GM23338 (cell line): ENCODE measurements at regions not wholly inside any gene's neighbourhood (a gene's known extent, or its start where the extent isn't known, plus 50 kb on each side); places are given as distances from the start of the nearest gene placed in this dataset.

ENCODE experiments used
- ATAC-seq: fragments of 200-7000 bp; cut with Tn5 transposase; 3 replicates; pipeline ENCODE4 v1.9.1; 2020
- DNase-seq: peaks from one replicate; pipeline ENCODE4 v3.0.0-alpha.2; 2015; ENCODE audit warnings: low spot score
- H2AFZ ChIP-seq: fragments of 200-600 bp; sonication (generic); 2 replicates; pipeline ENCODE4 v1.8.0; 2016; ENCODE audit warnings: antibody characterized with exemption, mild to moderate bottlenecking, moderate library complexity
- H3F3A ChIP-seq: fragments of 200-600 bp; sonication (generic); replicated peaks from 2 replicates; pipeline ENCODE4 v1.8.0; 2017; ENCODE audit warnings: antibody characterized with exemption, mixed run types, low read depth
- H3K27ac ChIP-seq: fragments of 200-600 bp; sonication (generic); 2 replicates; pipeline ENCODE4 v1.6.1; 2016; ENCODE audit warnings: low read depth
- H3K27me3 ChIP-seq: fragments of 200-600 bp; sonication (generic); 2 replicates; pipeline ENCODE4 v1.8.0; 2016; ENCODE audit warnings: mild to moderate bottlenecking, mixed run types, moderate library complexity; ENCODE audit not compliant: insufficient read depth
- H3K36me3 ChIP-seq: fragments of 200-600 bp; sonication (generic); 2 replicates; pipeline ENCODE4 v1.8.0; 2016; ENCODE audit warnings: mild to moderate bottlenecking; ENCODE audit not compliant: insufficient read depth
- H3K4me1 ChIP-seq: fragments of 200-600 bp; sonication (generic); 2 replicates; pipeline ENCODE4 v1.8.0; 2016; ENCODE audit warnings: mild to moderate bottlenecking, moderate library complexity; ENCODE audit not compliant: insufficient read depth
- H3K4me2 ChIP-seq: fragments of 200-600 bp; sonication (generic); 2 replicates; pipeline ENCODE4 v1.7.1; 2017; ENCODE audit warnings: mixed run types
- H3K4me3 ChIP-seq: fragments of 200-600 bp; sonication (generic); 2 replicates; pipeline ENCODE4 v1.6.1; 2016; ENCODE audit warnings: mixed run types
- H3K79me2 ChIP-seq: fragments of 200-600 bp; sonication (generic); replicated peaks from 2 replicates; pipeline ENCODE4 v1.8.0; 2017; ENCODE audit warnings: mild to moderate bottlenecking; ENCODE audit not compliant: insufficient read depth
- H3K9me2 ChIP-seq: fragments of 200-600 bp; sonication (generic); 2 replicates; pipeline ENCODE4 v1.8.0; 2017; ENCODE audit not compliant: insufficient read depth
- H4K20me1 ChIP-seq: fragments of 200-600 bp; sonication (generic); replicated peaks from 2 replicates; pipeline ENCODE4 v1.8.0; 2017; ENCODE audit warnings: mild to moderate bottlenecking; ENCODE audit not compliant: insufficient read depth
- H3K27ac Mint-ChIP-seq: 2 replicates; pipeline ENCODE4 v1.8.0; 2020; ENCODE audit warnings: inconsistent platforms, mild to moderate bottlenecking, moderate library complexity, mixed read lengths
- H3K27me3 Mint-ChIP-seq: 3 replicates; pipeline ENCODE4 v1.8.0; 2022; ENCODE audit warnings: low read depth, mild to moderate bottlenecking, moderate library complexity, mixed read lengths, inconsistent platforms; ENCODE audit not compliant: insufficient read depth, poor library complexity
- H3K36me3 Mint-ChIP-seq: 3 replicates; pipeline ENCODE4 v1.8.0; 2021; ENCODE audit warnings: low read depth, mild to moderate bottlenecking, inconsistent platforms, moderate library complexity, mixed read lengths
- H3K4me1 Mint-ChIP-seq: 3 replicates; pipeline ENCODE4 v1.8.0; 2020; ENCODE audit warnings: mild to moderate bottlenecking, inconsistent platforms, mixed read lengths
- H3K4me3 Mint-ChIP-seq: 3 replicates; pipeline ENCODE4 v1.8.0; 2021; ENCODE audit warnings: moderate library complexity, mild to moderate bottlenecking, inconsistent platforms, mixed read lengths
- H3K9me3 Mint-ChIP-seq: 3 replicates; pipeline ENCODE4 v1.8.0; 2020; ENCODE audit warnings: moderate library complexity, mild to moderate bottlenecking, inconsistent platforms, mixed read lengths
- CREB1 ChIP-seq: fragments of 250-450 bp; sonication (Bioruptor Pico); IDR thresholded peaks from 2 replicates; pipeline ENCODE4 v1.5.0; 2020; ENCODE audit warnings: low read depth, mild to moderate bottlenecking, moderate library complexity
- EZH2 ChIP-seq: fragments of 200-600 bp; sonication (generic); IDR thresholded peaks from one replicate; pipeline ENCODE4 v1.8.0; 2017; ENCODE audit warnings: antibody characterized with exemption, mild to moderate bottlenecking, low read depth; ENCODE audit not compliant: unreplicated experiment
- NANOG ChIP-seq: IDR thresholded peaks from 2 replicates; pipeline ENCODE4 v1.6.1; 2016; ENCODE audit warnings: antibody characterized with exemption, borderline replicate concordance
- POLR2AphosphoS5 ChIP-seq: IDR thresholded peaks from 2 replicates; pipeline ENCODE4 v1.6.1; 2016; ENCODE audit warnings: antibody characterized with exemption, low read depth
- STAT1 ChIP-seq: IDR thresholded peaks from one replicate; pipeline ENCODE4 v1.6.1; 2016; ENCODE audit warnings: antibody characterized with exemption; ENCODE audit not compliant: unreplicated experiment
- ZNF114 ChIP-seq: fragments of 250-450 bp; sonication (Bioruptor Pico); IDR thresholded peaks from 2 replicates; pipeline ENCODE4 v1.5.0; 2020; ENCODE audit warnings: mild to moderate bottlenecking, moderate library complexity
- TF ChIP-seq, protein P1 (sequence below): fragments of 250-450 bp; sonication (Bioruptor Pico); IDR thresholded peaks from 2 replicates; pipeline ENCODE4 v1.5.0; 2020; ENCODE audit warnings: mild to moderate bottlenecking, moderate library complexity
- TF ChIP-seq, protein P2 (sequence below): IDR thresholded peaks from one replicate; pipeline ENCODE4 v1.6.1; 2018; ENCODE audit warnings: antibody characterized with exemption; ENCODE audit not compliant: unreplicated experiment

DNA sequence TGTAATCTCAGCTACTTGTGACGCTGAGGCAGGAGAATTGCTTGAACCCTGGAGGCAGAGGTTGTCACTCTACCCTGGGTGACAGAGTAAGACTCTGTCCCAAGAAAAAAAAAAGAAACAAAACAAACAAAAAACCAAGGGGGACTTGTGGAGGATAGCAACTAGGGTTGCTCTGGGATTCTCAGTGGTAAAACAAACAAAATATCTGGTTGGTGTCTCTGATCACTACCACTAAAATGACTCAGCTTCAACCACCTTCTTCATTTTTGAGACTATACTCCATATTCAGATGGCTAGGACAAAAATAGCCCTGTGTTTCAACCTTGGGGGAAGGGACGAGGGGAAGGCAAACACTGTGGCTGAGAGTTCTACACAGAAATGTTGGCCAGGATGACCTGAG lies 110.3 kb downstream of the ARRDC3 start (continued):
- TF ChIP-seq, protein P1, sequence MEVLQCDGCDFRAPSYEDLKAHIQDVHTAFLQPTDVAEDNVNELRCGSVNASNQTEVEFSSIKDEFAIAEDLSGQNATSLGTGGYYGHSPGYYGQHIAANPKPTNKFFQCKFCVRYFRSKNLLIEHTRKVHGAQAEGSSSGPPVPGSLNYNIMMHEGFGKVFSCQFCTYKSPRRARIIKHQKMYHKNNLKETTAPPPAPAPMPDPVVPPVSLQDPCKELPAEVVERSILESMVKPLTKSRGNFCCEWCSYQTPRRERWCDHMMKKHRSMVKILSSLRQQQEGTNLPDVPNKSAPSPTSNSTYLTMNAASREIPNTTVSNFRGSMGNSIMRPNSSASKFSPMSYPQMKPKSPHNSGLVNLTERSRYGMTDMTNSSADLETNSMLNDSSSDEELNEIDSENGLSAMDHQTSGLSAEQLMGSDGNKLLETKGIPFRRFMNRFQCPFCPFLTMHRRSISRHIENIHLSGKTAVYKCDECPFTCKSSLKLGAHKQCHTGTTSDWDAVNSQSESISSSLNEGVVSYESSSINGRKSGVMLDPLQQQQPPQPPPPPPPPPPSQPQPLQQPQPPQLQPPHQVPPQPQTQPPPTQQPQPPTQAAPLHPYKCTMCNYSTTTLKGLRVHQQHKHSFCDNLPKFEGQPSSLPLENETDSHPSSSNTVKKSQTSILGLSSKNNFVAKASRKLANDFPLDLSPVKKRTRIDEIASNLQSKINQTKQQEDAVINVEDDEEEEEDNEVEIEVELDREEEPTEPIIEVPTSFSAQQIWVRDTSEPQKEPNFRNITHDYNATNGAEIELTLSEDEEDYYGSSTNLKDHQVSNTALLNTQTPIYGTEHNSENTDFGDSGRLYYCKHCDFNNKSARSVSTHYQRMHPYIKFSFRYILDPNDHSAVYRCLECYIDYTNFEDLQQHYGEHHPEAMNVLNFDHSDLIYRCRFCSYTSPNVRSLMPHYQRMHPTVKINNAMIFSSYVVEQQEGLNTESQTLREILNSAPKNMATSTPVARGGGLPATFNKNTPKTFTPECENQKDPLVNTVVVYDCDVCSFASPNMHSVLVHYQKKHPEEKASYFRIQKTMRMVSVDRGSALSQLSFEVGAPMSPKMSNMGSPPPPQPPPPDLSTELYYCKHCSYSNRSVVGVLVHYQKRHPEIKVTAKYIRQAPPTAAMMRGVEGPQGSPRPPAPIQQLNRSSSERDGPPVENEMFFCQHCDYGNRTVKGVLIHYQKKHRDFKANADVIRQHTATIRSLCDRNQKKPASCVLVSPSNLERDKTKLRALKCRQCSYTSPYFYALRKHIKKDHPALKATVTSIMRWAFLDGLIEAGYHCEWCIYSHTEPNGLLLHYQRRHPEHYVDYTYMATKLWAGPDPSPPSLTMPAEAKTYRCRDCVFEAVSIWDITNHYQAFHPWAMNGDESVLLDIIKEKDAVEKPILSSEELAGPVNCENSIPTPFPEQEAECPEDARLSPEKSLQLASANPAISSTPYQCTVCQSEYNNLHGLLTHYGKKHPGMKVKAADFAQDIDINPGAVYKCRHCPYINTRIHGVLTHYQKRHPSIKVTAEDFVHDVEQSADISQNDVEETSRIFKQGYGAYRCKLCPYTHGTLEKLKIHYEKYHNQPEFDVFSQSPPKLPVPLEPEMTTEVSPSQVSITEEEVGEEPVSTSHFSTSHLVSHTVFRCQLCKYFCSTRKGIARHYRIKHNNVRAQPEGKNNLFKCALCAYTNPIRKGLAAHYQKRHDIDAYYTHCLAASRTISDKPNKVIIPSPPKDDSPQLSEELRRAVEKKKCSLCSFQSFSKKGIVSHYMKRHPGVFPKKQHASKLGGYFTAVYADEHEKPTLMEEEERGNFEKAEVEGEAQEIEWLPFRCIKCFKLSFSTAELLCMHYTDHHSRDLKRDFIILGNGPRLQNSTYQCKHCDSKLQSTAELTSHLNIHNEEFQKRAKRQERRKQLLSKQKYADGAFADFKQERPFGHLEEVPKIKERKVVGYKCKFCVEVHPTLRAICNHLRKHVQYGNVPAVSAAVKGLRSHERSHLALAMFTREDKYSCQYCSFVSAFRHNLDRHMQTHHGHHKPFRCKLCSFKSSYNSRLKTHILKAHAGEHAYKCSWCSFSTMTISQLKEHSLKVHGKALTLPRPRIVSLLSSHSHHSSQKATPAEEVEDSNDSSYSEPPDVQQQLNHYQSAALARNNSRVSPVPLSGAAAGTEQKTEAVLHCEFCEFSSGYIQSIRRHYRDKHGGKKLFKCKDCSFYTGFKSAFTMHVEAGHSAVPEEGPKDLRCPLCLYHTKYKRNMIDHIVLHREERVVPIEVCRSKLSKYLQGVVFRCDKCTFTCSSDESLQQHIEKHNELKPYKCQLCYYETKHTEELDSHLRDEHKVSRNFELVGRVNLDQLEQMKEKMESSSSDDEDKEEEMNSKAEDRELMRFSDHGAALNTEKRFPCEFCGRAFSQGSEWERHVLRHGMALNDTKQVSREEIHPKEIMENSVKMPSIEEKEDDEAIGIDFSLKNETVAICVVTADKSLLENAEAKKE (CRISPR knock-in tag): no peak
- TF ChIP-seq ZNF114 (CRISPR knock-in tag) (no peak), NANOG (no peak)

DNA sequence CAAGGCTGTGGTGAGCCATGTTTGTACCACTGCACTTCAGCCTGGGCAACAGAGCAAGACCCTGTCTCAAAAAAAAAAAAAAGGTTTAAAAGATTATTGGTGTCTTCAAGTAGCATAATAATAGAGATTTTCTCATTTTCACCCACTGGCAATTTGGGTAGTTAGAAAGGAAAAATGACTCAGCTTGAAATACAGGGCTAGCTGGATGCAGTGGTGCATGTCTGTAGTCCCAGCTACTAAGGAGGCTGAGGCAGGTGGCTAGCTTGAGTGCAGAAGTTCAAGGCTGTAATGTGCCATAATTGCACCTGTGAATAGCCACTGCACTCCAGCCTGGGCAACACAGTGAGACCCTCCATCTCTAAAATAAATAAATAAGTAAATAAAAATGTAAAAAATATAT lies 111.1 kb downstream of the ARRDC3 start:
- DNase-seq (no peak), ATAC-seq (no peak)
- H3K27ac Mint-ChIP-seq: no peak overlapping the region
- no peaks in the 10 kb centered on the region for H4K20me1 ChIP-seq
- TF ChIP-seq CREB1 (no peak), STAT1 (no peak), EZH2 (no peak), POLR2AphosphoS5 (no peak)
- TF ChIP-seq, protein P2, sequence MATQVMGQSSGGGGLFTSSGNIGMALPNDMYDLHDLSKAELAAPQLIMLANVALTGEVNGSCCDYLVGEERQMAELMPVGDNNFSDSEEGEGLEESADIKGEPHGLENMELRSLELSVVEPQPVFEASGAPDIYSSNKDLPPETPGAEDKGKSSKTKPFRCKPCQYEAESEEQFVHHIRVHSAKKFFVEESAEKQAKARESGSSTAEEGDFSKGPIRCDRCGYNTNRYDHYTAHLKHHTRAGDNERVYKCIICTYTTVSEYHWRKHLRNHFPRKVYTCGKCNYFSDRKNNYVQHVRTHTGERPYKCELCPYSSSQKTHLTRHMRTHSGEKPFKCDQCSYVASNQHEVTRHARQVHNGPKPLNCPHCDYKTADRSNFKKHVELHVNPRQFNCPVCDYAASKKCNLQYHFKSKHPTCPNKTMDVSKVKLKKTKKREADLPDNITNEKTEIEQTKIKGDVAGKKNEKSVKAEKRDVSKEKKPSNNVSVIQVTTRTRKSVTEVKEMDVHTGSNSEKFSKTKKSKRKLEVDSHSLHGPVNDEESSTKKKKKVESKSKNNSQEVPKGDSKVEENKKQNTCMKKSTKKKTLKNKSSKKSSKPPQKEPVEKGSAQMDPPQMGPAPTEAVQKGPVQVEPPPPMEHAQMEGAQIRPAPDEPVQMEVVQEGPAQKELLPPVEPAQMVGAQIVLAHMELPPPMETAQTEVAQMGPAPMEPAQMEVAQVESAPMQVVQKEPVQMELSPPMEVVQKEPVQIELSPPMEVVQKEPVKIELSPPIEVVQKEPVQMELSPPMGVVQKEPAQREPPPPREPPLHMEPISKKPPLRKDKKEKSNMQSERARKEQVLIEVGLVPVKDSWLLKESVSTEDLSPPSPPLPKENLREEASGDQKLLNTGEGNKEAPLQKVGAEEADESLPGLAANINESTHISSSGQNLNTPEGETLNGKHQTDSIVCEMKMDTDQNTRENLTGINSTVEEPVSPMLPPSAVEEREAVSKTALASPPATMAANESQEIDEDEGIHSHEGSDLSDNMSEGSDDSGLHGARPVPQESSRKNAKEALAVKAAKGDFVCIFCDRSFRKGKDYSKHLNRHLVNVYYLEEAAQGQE: no peak
- H3K9me2 ChIP-seq: 0 out of 2 replicates have a peak, but pooled peaks cover 5% of the 10 kb centered on the region
- H3K9me3 Mint-ChIP-seq: no peaks in the 10 kb centered on the region
- H3K4me1 ChIP-seq: no peaks in the 10 kb centered on the region; the same call in 1 of the 2 replicates
- no peak overlapping the region for H3K27ac ChIP-seq
- no peaks in the 10 kb centered on the region for H3F3A ChIP-seq
- H3K27me3 ChIP-seq: no peaks in the 10 kb centered on the region
- no peak overlapping the region for H2AFZ ChIP-seq
- no peak overlapping the region for H3K4me2 ChIP-seq
- no peaks in the 10 kb centered on the region for H3K27me3 Mint-ChIP-seq
- peaks cover 6% of the 10 kb centered on the region; the same call in 2 of the 3 replicates for H3K4me1 Mint-ChIP-seq
- H3K79me2 ChIP-seq: no peaks in the 10 kb centered on the region
- no peaks in the 10 kb centered on the region for H3K36me3 Mint-ChIP-seq
- H3K4me3 ChIP-seq: no peak overlapping the region
- no peak overlapping the region for H3K4me3 Mint-ChIP-seq
- no peaks in the 10 kb centered on the region for H3K36me3 ChIP-seq
